Tibial nerve (tissue), 4 donors: ENCODE measurements at regions not wholly inside any gene's neighbourhood (a gene's known extent, or its start where the extent isn't known, plus 50 kb on each side); places are given as distances from the start of the nearest gene placed in this dataset.

Experiments used
- DNase-seq, 2 donors: peaks; one replicate each; pipeline ENCODE4 v3.0.0-alpha.2; 2019; ENCODE audit warnings: low spot score in 2 of 2
- H3K27ac ChIP-seq, 4 donors: fragments of 200-600 bp; sonication (generic) in 3 of 4; one replicate each; pipeline ENCODE4 v1.5.1; 2017 to 2019; ENCODE audit warnings: mild to moderate bottlenecking in 1 of 4
- H3K27me3 ChIP-seq, 2 donors: fragments of 200-600 bp; sonication (generic) in 1 of 2; one replicate each; pipeline versions ENCODE4 v1.5.1 to v1.6.0; 2017 to 2019
- H3K36me3 ChIP-seq, 3 donors: fragments of 200-600 bp; sonication (generic); one replicate each; pipeline ENCODE4 v1.5.1; 2018 to 2019
- H3K4me1 ChIP-seq, 4 donors: fragments of 200-600 bp; sonication (generic) in 3 of 4; one replicate each; pipeline ENCODE4 v1.5.1; 2017 to 2019
- H3K4me3 ChIP-seq, 4 donors: fragments of 200-600 bp; sonication (generic) in 3 of 4; one replicate each; pipeline ENCODE4 v1.5.1; 2017 to 2019; ENCODE audit warnings: mild to moderate bottlenecking in 1 of 4, moderate library complexity in 1 of 4
- H3K9me3 ChIP-seq, 4 donors: fragments of 200-600 bp; sonication (generic) in 3 of 4; one replicate each; pipeline ENCODE4 v1.5.1; 2017 to 2019
- EP300 ChIP-seq, 2 donors: sonication (generic); formaldehyde crosslinking; IDR thresholded peaks; one replicate each; pipeline ENCODE4 v1.6.1; 2017; ENCODE audit warnings: antibody characterized with exemption in 2 of 2, mild to moderate bottlenecking in 1 of 2
- POLR2A ChIP-seq, 2 donors: fragments of 450-650 bp; IDR thresholded peaks; one replicate each; pipeline ENCODE4 v1.6.1; 2017; ENCODE audit warnings: antibody characterized with exemption in 2 of 2, mild to moderate bottlenecking in 2 of 2, moderate library complexity in 2 of 2
- WGBS, 2 donors: methylation state at CpG; one replicate each; pipeline ENCODE4 v1.1.5; 2018; 5-methylcytosine and 5-hydroxymethylcytosine counted together
- TF ChIP-seq, protein P1 (sequence below), 5 experiments: fragments of 200-600 bp in 3 of 5; fragments of 450-650 bp in 2 of 5; sonication (generic) in 3 of 5; IDR thresholded peaks; one replicate each; pipeline ENCODE4 v1.5.1; 2016 to 2019; ENCODE audit warnings: antibody characterized with exemption in 5 of 5, mild to moderate bottlenecking in 3 of 5, moderate library complexity in 2 of 5

DNA sequence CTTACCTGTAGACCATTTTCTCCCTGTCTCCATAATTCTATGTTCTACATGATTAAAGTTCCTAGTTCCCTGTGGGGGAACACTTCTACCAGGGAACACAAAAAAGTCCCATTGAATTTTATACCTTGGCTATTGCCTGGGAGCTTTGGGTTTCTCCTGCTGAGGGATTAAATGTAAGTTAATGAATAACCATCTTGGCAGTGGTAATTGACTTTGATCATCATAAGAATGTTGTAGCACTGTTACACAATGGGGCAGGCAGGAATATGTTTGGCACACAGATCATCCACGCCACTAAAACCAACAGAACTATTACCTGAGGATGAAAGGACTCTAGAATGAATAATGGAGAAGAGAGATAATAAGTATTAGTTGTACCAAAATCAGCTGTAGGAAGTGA is 1106.2 kb upstream of the GJE1 start:
- Histone ChIP-seq H3K36me3 (no peaks in the 10 kb centered on the region), H3K9me3 (no peaks in the 10 kb centered on the region), H3K4me3 (no peak overlapping the region), H3K27me3 (no peaks in the 10 kb centered on the region), H3K27ac (no peak overlapping the region), H3K4me1 (no peaks in the 10 kb centered on the region)
- no peak for DNase-seq
- TF ChIP-seq POLR2A (IDR thresholded peaks at IDR 0.05) (no peak), EP300 (IDR thresholded peaks at IDR 0.05) (no peak)
- TF ChIP-seq, protein P1, sequence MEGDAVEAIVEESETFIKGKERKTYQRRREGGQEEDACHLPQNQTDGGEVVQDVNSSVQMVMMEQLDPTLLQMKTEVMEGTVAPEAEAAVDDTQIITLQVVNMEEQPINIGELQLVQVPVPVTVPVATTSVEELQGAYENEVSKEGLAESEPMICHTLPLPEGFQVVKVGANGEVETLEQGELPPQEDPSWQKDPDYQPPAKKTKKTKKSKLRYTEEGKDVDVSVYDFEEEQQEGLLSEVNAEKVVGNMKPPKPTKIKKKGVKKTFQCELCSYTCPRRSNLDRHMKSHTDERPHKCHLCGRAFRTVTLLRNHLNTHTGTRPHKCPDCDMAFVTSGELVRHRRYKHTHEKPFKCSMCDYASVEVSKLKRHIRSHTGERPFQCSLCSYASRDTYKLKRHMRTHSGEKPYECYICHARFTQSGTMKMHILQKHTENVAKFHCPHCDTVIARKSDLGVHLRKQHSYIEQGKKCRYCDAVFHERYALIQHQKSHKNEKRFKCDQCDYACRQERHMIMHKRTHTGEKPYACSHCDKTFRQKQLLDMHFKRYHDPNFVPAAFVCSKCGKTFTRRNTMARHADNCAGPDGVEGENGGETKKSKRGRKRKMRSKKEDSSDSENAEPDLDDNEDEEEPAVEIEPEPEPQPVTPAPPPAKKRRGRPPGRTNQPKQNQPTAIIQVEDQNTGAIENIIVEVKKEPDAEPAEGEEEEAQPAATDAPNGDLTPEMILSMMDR (IDR thresholded peaks at IDR 0.05): no peak
- 91 to 95% methylated on average over 1 of the region's 1 CpG for WGBS, 2 donors

DNA sequence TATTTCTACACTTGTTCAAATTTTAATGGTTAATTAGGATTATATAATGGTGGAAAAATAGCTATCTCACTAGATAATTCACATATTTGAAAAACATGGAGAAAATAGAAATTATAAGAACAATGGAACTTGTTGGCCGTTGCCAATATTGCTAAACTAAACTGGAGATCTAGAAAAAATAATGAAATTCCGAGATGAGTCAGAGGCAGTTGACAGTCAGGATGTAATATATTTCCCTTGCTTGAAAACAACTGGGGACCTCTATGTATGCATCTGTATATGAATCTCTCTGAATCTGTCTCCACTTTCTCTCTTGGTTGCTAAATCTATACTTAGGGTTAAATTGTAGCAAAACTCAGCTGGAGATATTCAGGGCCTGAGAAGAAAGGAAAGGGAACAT is 1108.2 kb upstream of the GJE1 start:
- H3K36me3 ChIP-seq: no peaks in the 10 kb centered on the region
- no peak overlapping the region for H3K4me3 ChIP-seq
- WGBS, 2 donors: 68 to 75% methylated on average over 2 of the region's 2 CpGs
- H3K9me3 ChIP-seq: no peaks in the 10 kb centered on the region
- no peaks in the 10 kb centered on the region for H3K27me3 ChIP-seq
- no peak overlapping the region for H3K27ac ChIP-seq
- TF ChIP-seq, protein P1 (IDR thresholded peaks at IDR 0.05): no peak
- TF ChIP-seq POLR2A (IDR thresholded peaks at IDR 0.05) (no peak), EP300 (IDR thresholded peaks at IDR 0.05) (no peak)
- no peaks in the 10 kb centered on the region for H3K4me1 ChIP-seq
- DNase-seq: no peak

DNA sequence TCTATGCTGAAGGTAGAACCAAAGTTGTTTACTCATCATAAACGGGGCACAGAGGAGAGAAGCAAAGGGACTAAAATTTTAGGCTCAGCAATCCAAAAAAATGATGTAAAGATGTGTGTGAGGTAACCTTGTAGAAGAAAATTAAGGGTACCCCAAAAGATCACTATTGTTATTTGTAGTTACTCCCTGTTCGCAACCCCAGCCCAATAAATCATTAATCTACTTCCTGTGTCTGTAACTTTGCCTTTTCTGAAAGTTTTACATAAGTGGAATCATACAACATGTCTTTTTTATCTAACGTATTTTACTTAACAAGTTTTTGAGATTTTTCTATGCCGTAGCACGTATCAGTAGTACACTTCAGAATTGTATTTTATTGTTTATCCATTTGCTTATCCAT is 1114.8 kb upstream of the GJE1 start:
- H3K4me1 ChIP-seq: no peaks in the 10 kb centered on the region
- WGBS, 2 donors: 89 to 92% methylated on average over 5 of the region's 5 CpGs

DNA sequence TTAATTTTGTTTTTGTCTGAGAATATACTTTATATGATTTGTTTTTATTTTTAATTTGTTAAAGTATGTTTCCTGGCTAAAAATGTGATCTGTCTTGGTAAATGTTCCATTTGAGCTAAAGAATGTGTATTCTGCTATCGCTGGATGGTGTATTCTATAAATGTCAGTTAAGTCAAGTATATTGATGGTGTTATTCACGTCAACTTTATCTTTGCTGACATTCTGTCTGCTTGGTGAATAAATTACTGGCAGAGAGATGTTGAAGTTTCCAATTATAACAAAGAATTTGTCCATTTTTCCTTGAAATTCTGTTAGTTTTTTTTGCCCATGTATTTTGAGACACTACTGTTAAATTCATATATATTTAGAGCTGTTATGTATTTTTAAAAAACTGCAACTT is 1131.8 kb upstream of the GJE1 start:
- Histone ChIP-seq H3K27me3 (no peaks in the 10 kb centered on the region), H3K27ac (no peak overlapping the region), H3K4me1 (no peaks in the 10 kb centered on the region), H3K9me3 (no peaks in the 10 kb centered on the region), H3K36me3 (no peaks in the 10 kb centered on the region), H3K4me3 (no peak overlapping the region)
- no peak for DNase-seq
- WGBS, 2 donors: 90 to 91% methylated on average over 2 of the region's 2 CpGs
- TF ChIP-seq, protein P1 (IDR thresholded peaks at IDR 0.05): no peak
- TF ChIP-seq EP300 (IDR thresholded peaks at IDR 0.05): no peak
- TF ChIP-seq POLR2A (IDR thresholded peaks at IDR 0.05): no peak

More for the DNA sequence above, 1114.8 kb upstream of the GJE1 start:
- Histone ChIP-seq H3K36me3 (no peaks in the 10 kb centered on the region), H3K9me3 (no peaks in the 10 kb centered on the region), H3K27me3 (no peaks in the 10 kb centered on the region), H3K27ac (no peak overlapping the region), H3K4me3 (no peak overlapping the region)
- DNase-seq: no peak
- TF ChIP-seq EP300 (IDR thresholded peaks at IDR 0.05) (no peak), POLR2A (IDR thresholded peaks at IDR 0.05) (no peak)
- TF ChIP-seq, protein P1 (IDR thresholded peaks at IDR 0.05): no peak

DNA sequence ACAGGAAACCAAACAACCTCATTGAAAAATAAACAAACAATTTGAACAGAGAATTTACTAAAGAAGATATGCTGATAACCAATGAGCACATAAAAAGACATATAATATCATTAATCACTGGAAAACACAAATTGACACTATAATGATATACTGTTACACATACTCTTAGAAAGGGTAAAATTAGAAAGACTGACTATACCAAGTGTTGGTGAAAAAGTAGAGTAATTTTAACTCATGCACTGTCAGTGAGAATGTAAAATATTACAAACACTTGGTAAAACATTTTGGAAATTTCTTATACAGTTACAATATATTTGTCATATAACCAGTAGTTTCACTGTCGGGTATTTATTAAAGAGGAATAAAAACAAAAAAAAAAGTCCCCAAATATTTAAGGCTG is 1139.2 kb upstream of the GJE1 start:
- Histone ChIP-seq H3K27ac (no peak overlapping the region), H3K4me1 (peaks cover 0 to 8% (median 0%) of the 10 kb centered on the region in 4 donors), H3K27me3 (no peaks in the 10 kb centered on the region), H3K9me3 (peaks cover 0 to 11% (median 0%) of the 10 kb centered on the region in 4 donors), H3K36me3 (no peaks in the 10 kb centered on the region), H3K4me3 (no peak overlapping the region)
- DNase-seq: no peak
- WGBS, 2 donors: 91 to 94% methylated on average over 1 of the region's 1 CpG
- TF ChIP-seq EP300 (IDR thresholded peaks at IDR 0.05): no peak
- TF ChIP-seq, protein P1 (IDR thresholded peaks at IDR 0.05): no peak
- TF ChIP-seq POLR2A (IDR thresholded peaks at IDR 0.05): no peak
